ENCODE measurements at regions not wholly inside any gene's neighbourhood (a gene's known extent, or its start where the extent isn't known, plus 50 kb on each side); places are given as distances from the start of the nearest gene placed in this dataset.

DNA sequence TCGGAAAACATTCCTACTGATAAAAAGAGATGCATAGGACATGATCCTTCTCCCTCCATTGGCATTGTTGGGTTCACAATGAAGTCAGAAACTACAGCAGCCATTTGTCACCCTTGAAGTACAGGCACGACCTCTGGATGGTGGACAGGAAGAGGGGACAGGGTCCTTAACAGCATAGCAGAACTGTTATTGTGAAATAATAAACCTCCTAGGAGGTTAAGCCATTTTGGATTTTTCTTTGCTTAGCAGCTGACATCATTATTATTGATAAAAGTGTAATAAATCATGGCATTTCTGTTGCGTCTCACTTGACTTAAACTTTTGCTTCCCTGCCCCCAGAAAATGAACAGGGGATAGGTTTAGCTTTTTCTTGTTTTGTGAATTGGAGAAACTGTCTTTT lies 134.3 kb upstream of the SASH1 start:
- Histone ChIP-seq H3K79me2 (ENCODE audit: insufficient read depth, low read length) (no peaks in the 10 kb centered on the region), H3K9me3 (ENCODE audit: low read length) (no peaks in the 10 kb centered on the region), H3K4me3 (ENCODE audit: low read depth, low read length, poor library complexity, severe bottlenecking) (no peak overlapping the region), H3K4me1 (ENCODE audit: insufficient read depth, low read length, severe bottlenecking) (no peaks in the 10 kb centered on the region), H3K9ac (ENCODE audit: low read length) (no peak overlapping the region), H3K36me3 (ENCODE audit: insufficient read depth, low read length) (no peaks in the 10 kb centered on the region), H3K27ac (ENCODE audit: low read depth, low read length, poor library complexity, severe bottlenecking) (no peak overlapping the region), H3K4me2 (ENCODE audit: low read length) (no peak overlapping the region), H3K9me2 (ENCODE audit: low read depth, low read length) (no peaks in the 10 kb centered on the region), H4K20me1 (ENCODE audit: insufficient read depth, low read length) (no peaks in the 10 kb centered on the region), H3K27me3 (ENCODE audit: insufficient read depth, low read length) (no peaks in the 10 kb centered on the region; the same call in 1 of the 2 replicates), H2AFZ (ENCODE audit: low read length) (no peak overlapping the region), H3F3A (ENCODE audit: insufficient read depth, low read length) (no peaks in the 10 kb centered on the region)
- TF ChIP-seq, protein P1, sequence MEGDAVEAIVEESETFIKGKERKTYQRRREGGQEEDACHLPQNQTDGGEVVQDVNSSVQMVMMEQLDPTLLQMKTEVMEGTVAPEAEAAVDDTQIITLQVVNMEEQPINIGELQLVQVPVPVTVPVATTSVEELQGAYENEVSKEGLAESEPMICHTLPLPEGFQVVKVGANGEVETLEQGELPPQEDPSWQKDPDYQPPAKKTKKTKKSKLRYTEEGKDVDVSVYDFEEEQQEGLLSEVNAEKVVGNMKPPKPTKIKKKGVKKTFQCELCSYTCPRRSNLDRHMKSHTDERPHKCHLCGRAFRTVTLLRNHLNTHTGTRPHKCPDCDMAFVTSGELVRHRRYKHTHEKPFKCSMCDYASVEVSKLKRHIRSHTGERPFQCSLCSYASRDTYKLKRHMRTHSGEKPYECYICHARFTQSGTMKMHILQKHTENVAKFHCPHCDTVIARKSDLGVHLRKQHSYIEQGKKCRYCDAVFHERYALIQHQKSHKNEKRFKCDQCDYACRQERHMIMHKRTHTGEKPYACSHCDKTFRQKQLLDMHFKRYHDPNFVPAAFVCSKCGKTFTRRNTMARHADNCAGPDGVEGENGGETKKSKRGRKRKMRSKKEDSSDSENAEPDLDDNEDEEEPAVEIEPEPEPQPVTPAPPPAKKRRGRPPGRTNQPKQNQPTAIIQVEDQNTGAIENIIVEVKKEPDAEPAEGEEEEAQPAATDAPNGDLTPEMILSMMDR (IDR thresholded peaks at IDR 0.05; ENCODE audit: low read length) = no peak
- TF ChIP-seq EZH2 (IDR thresholded peaks at IDR 0.05; ENCODE audit: borderline replicate concordance, low read length) = no peak

DNA sequence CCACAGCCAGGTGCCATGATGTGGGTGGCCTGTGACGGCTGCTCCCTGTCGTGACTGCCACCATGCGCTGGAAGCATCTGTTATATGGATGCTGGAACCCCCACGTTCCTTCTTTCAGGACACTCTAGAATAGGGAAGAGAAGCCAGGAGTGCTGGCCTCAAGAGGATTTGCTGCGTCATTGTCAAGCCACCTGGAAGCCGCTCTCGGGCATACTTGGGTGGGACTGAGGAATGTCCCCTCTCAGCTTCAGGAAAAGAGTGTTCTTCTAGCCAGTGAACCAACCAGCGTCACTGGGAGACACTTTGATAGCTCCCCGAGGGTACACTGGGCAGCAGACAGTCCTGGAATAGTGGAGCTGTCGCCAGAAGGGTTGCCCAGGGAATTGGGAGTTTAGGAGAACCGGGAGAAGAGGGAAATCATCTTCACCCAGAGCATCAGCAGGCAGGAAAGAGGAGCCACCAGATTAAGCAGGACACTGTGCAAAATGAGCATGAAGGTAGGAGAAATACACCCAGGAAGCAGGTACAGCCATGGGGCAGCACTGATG lies 130.8 kb upstream of the SASH1 start:
- Histone ChIP-seq H2AFZ (ENCODE audit: low read length) (no peak overlapping the region), H3K4me3 (ENCODE audit: low read depth, low read length, poor library complexity, severe bottlenecking) (no peak overlapping the region)
- no peak for TF ChIP-seq EZH2 (IDR thresholded peaks at IDR 0.05; ENCODE audit: borderline replicate concordance, low read length)
- TF ChIP-seq, protein P1 (IDR thresholded peaks at IDR 0.05; ENCODE audit: low read length) = no peak

GRCh38 chr6:148212366-148212765 lies 130.3 kb upstream of the SASH1 start:
- H3K4me3 ChIP-seq (ENCODE audit: low read depth, low read length, poor library complexity, severe bottlenecking) = no peak overlapping the region
- no peaks in the 10 kb centered on the region for H3K4me1 ChIP-seq (ENCODE audit: insufficient read depth, low read length, severe bottlenecking)
- no peaks in the 10 kb centered on the region for H3K36me3 ChIP-seq (ENCODE audit: insufficient read depth, low read length)
- no peaks in the 10 kb centered on the region for H4K20me1 ChIP-seq (ENCODE audit: insufficient read depth, low read length)
- no peaks in the 10 kb centered on the region for H3K9me2 ChIP-seq (ENCODE audit: low read depth, low read length)
- TF ChIP-seq, protein P1 (IDR thresholded peaks at IDR 0.05; ENCODE audit: low read length) = no peak
- TF ChIP-seq EZH2 (IDR thresholded peaks at IDR 0.05; ENCODE audit: borderline replicate concordance, low read length) = no peak
- H3K27ac ChIP-seq (ENCODE audit: low read depth, low read length, poor library complexity, severe bottlenecking) = no peak overlapping the region
- H3K9ac ChIP-seq (ENCODE audit: low read length) = no peak overlapping the region
- H3K27me3 ChIP-seq (ENCODE audit: insufficient read depth, low read length) = no peaks in the 10 kb centered on the region
- H3K9me3 ChIP-seq (ENCODE audit: low read length) = no peaks in the 10 kb centered on the region
- H3K4me2 ChIP-seq (ENCODE audit: low read length) = no peak overlapping the region
- H3F3A ChIP-seq (ENCODE audit: insufficient read depth, low read length) = no peaks in the 10 kb centered on the region
- no peak overlapping the region for H2AFZ ChIP-seq (ENCODE audit: low read length)
- H3K79me2 ChIP-seq (ENCODE audit: insufficient read depth, low read length) = no peaks in the 10 kb centered on the region

More for the DNA sequence above, 130.8 kb upstream of the SASH1 start:
- Histone ChIP-seq H3K9ac (ENCODE audit: low read length) (no peak overlapping the region), H3F3A (ENCODE audit: insufficient read depth, low read length) (no peaks in the 10 kb centered on the region), H3K4me2 (ENCODE audit: low read length) (no peak overlapping the region), H3K36me3 (ENCODE audit: insufficient read depth, low read length) (no peaks in the 10 kb centered on the region), H4K20me1 (ENCODE audit: insufficient read depth, low read length) (no peaks in the 10 kb centered on the region), H3K27ac (ENCODE audit: low read depth, low read length, poor library complexity, severe bottlenecking) (no peak overlapping the region), H3K79me2 (ENCODE audit: insufficient read depth, low read length) (no peaks in the 10 kb centered on the region), H3K9me3 (ENCODE audit: low read length) (no peaks in the 10 kb centered on the region), H3K9me2 (ENCODE audit: low read depth, low read length) (no peaks in the 10 kb centered on the region), H3K4me1 (ENCODE audit: insufficient read depth, low read length, severe bottlenecking) (no peaks in the 10 kb centered on the region), H3K27me3 (ENCODE audit: insufficient read depth, low read length) (no peaks in the 10 kb centered on the region)

All from OCI-LY1 (cell line).